GM12873 (cell line): ENCODE measurements at regions not wholly inside any gene's neighbourhood (a gene's known extent, or its start where the extent isn't known, plus 50 kb on each side); places are given as distances from the start of the nearest gene placed in this dataset.

ENCODE experiments used
- TF ChIP-seq, protein P1 (sequence below): IDR thresholded peaks from 2 replicates; pipeline ENCODE4 v1.5.1; 2012; ENCODE audit warnings: low read depth, mild to moderate bottlenecking, moderate library complexity, low read length, control low read depth; ENCODE audit not compliant: insufficient read depth; ENCODE audit errors: missing control alignments

DNA sequence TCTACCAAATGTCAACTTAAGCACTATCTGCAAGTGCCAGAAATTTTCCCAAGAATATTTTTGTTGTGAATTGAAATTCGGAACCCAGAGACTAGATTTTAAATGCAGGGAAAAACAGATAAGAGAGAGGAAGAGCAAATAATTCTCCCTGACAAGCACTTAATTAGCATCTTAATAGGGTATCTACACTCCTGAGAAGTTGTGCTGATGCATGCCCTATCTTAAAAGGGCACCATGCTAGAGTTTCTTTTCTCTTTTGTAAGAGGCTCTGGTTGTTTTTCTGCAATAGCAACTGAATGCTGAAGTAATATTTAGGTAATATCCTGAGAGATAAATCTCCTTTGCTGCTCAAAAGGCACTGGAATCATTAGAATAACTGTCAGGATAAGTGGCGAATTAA is 139.9 kb upstream of the UGT8 start:
- TF ChIP-seq, protein P1, sequence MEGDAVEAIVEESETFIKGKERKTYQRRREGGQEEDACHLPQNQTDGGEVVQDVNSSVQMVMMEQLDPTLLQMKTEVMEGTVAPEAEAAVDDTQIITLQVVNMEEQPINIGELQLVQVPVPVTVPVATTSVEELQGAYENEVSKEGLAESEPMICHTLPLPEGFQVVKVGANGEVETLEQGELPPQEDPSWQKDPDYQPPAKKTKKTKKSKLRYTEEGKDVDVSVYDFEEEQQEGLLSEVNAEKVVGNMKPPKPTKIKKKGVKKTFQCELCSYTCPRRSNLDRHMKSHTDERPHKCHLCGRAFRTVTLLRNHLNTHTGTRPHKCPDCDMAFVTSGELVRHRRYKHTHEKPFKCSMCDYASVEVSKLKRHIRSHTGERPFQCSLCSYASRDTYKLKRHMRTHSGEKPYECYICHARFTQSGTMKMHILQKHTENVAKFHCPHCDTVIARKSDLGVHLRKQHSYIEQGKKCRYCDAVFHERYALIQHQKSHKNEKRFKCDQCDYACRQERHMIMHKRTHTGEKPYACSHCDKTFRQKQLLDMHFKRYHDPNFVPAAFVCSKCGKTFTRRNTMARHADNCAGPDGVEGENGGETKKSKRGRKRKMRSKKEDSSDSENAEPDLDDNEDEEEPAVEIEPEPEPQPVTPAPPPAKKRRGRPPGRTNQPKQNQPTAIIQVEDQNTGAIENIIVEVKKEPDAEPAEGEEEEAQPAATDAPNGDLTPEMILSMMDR: no peak

DNA sequence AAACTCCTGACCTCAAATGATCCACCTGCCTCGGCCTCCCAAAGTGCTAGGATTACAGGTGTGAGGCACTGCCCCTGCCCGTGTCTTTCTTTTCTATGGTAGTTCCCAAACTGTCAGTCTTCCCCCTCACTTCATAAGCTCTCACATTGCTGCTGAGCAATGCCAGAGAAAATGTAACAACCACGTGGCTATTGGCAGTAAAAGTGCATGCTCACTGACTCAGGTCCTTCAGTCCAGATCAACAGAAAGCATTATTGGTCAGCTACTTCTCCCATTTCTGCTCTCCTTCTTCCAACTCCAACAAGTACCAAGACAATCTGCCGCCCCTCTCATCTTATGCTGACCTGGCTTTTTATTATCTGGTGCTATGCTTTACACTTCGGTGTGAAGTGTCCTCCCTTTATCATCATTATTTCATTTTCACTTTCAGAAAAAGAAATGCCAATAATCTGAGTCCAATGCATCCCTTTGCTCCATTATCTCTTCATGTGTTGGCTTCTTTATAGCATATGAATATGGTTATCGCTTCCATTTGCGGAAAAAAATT is 133.8 kb upstream of the UGT8 start:
- TF ChIP-seq, protein P1: no peak

DNA sequence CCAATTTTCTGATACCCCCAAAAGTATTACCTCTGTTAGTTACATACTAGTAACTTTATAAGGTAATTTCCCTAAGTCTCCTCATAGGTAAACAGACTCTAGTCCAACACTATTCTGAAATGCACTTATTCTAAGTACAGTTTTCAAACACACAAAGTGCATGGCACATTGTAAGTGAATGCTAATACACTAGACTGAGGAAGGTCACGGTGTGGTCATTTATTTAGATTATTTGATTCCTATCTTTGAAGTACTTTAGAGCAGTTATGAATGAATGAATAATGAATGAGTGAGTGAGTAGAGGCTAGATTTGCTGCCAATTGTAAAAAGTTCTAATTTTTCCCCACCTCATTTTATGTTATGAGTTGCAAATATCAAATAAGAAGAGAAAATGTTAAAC is 132.8 kb upstream of the UGT8 start:
- TF ChIP-seq, protein P1: no peak

DNA sequence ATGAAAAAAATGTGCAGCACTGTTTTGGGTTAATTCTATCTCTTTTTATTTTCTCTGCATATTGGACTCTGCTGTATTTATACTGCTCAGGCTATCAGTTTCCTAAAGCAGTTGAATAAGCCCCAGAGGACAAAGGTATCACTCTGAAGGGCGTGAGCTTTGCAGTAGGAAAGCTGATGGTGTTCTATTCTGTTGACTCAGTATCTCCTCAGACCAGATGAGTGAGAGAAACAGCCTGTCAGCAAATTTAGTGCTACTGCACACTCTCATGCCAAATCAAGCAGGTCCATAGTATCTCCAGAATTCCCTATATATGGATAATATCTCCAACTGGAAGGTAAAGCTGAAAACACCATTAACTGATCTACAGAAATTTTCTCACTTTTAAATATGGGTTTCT is 132.3 kb upstream of the UGT8 start:
- TF ChIP-seq, protein P1: no peak

DNA sequence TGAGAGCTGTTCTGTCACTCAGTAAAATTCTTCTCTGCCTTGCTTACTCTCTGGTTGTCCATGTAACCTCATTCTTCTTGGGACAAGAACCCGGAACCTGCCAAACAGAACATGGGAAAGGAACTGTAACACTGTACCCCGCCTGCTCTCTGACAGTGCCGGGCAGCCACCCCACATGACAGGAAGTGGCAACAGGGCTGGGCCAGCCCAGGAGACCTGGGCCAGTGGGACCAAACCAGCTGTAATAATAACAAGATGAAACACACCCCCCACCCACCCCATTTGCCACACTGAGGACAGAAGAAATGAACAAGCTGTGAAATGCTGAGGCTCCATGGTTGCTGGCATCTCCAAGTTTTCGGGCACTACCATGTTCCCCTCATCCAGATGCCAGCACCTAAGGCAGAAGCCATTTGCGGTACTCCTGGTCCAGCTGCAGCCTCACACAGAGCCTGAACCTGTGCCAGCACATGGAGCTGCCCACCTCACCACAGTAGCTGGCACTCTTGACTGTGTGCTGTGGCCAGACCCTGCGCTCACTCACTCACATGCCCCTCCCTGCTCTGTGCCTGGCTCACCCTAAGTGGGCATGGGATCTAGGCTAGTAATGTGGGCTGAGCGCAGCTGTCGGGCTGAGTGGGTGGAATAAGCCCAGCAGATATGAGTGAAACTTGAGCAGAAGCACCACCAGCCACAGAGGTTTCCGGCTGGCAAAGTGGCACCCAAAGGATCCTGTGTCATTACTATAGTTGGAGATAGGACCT is 126.2 kb upstream of the UGT8 start:
- TF ChIP-seq, protein P1: no peak

GRCh38 chr4:114474188-114474800 is 124.3 kb upstream of the UGT8 start:
- TF ChIP-seq, protein P1: no peak

DNA sequence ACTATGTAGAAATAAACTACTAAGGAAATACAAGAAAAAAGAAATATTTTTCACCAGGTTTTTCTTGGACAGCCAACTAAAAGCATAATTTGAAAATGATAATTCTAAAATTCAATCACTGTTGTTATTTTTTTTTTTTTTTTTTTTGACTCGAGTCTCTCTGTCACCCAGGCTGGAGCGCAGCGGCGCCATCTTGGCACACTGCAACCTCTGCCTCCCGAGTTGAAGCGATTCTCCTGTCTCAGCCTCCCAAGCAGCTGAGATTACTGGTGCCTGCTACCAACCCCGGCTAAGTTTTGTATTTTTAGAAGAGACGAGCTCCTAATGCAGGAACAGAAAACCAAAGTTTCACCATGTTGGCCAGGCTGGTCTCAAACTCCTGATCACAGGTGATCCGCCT is 122.3 kb upstream of the UGT8 start:
- TF ChIP-seq, protein P1: no peak
